Prostate gland (tissue), 2 donors: ENCODE measurements at regions not wholly inside any gene's neighbourhood (a gene's known extent, or its start where the extent isn't known, plus 50 kb on each side); places are given as distances from the start of the nearest gene placed in this dataset.

ENCODE experiments used
- CTCF ChIP-seq, 4 experiments: fragments of 200-600 bp in 2 of 4; fragments of 450-650 bp in 2 of 4; sonication (generic) in 2 of 4; IDR thresholded peaks; 1 replicate in 3 of 4; 2 replicates in 1 of 4; pipeline ENCODE4 v1.5.1; 2016 to 2019; ENCODE audit warnings: antibody characterized with exemption in 4 of 4, mild to moderate bottlenecking in 2 of 4, moderate library complexity in 2 of 4
- POLR2A ChIP-seq: fragments of 450-650 bp; IDR thresholded peaks from one replicate; pipeline ENCODE4 v1.6.1; 2016; ENCODE audit warnings: antibody characterized with exemption, mild to moderate bottlenecking
- POLR2AphosphoS5 ChIP-seq: sonication (generic); formaldehyde crosslinking; IDR thresholded peaks from one replicate; pipeline ENCODE4 v1.6.1; 2017; ENCODE audit warnings: antibody characterized with exemption

GRCh38 chr5:90097082-90097477 is 312.5 kb downstream of the CETN3 start:
- TF ChIP-seq POLR2A (no peak), CTCF (IDR thresholded peaks at IDR 0.05) (no peak), POLR2AphosphoS5 (no peak)
